ENCODE measurements at regions not wholly inside any gene's neighbourhood (a gene's known extent, or its start where the extent isn't known, plus 50 kb on each side); places are given as distances from the start of the nearest gene placed in this dataset.

DNA sequence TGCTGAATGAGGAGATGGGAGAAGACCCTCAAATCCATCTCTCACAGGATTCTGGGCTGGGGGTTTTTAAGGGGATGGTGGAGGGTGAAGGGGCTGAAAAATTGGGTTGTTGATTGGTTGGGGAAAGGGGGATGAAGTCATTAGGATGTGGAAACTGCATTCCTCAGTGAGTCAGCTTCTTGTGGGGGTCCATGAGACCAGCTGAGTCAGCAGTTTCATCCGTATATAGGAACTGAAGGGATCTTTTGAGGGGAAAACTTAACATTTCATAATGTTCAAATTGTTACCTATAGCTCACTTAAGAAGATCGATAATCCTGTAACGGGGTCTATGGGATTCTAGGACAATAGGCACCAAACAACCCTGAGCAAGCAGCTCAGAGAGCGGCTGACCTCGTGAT, 213.4 kb downstream of the CBLN1 start:
- H3K4me1 ChIP-seq (ENCODE audit: control insufficient read depth in 1 of 2, insufficient read depth in 2 of 2, low read length in 2 of 2): no peaks in the 10 kb centered on the region
- ATAC-seq (no peak), DNase-seq (ENCODE audit: low read depth, low spot score) (no peak)
- no TSS peak for BruUV-seq (replicated peaks)
- no peak overlapping the region for H3K4me2 ChIP-seq (ENCODE audit: low read length)
- H3K79me2 ChIP-seq (ENCODE audit: insufficient read depth, low read length): no peaks in the 10 kb centered on the region
- POLR2A ChIA-PET: no interaction called here
- no peaks in the 10 kb centered on the region for H3K36me3 ChIP-seq (ENCODE audit: control insufficient read depth in 1 of 2, insufficient read depth in 2 of 2, low read length in 2 of 2)
- intact Hi-C loops (cut with micrococcal nuclease): no loop called here
- peaks cover 43% of the 10 kb centered on the region for H3K27me3 ChIP-seq (ENCODE audit: insufficient read depth, low read length)
- RAD21 ChIA-PET (ENCODE audit: low non-redundant PET in 1 of 2, low total read pairs in 2 of 2, uncharacterized antibody in 2 of 2, unreplicated experiment in 2 of 2): no interaction called here
- no peak overlapping the region for H3K27ac ChIP-seq (ENCODE audit: low read depth, low read length)
- no peaks in the 10 kb centered on the region for H3K9me2 ChIP-seq (ENCODE audit: insufficient read depth)
- no peak overlapping the region for H2AFZ ChIP-seq (ENCODE audit: low read depth, low read length, poor library complexity, severe bottlenecking)
- CTCF ChIA-PET: no interaction called here
- H3K4me3 ChIP-seq (replicated peaks in 1 of 2; ENCODE audit: low read depth in 1 of 2, low read length in 2 of 2): no peak overlapping the region
- TF ChIP-seq YY1 (IDR thresholded peaks at IDR 0.05; ENCODE audit: extremely low read depth, insufficient replicate concordance, low read depth, low read length) (no peak), EZH2phosphoT487 (IDR thresholded peaks at IDR 0.05; ENCODE audit: borderline replicate concordance) (no peak), POLR2A (IDR thresholded peaks at IDR 0.05; ENCODE audit: borderline replicate concordance, extremely low read depth, insufficient read depth, insufficient read length) (no peak), JUND (IDR thresholded peaks at IDR 0.05) (no peak), EGR1 (IDR thresholded peaks at IDR 0.05; ENCODE audit: low read depth) (no peak), ZNF274 (IDR thresholded peaks at IDR 0.05; ENCODE audit: low read depth, low read length) (no peak), EZH2 (IDR thresholded peaks at IDR 0.05) (no peak), CEBPB (IDR thresholded peaks at IDR 0.05; ENCODE audit: low read depth) (no peak), SP1 (IDR thresholded peaks at IDR 0.05; ENCODE audit: low read depth) (no peak), RAD21 (IDR thresholded peaks at IDR 0.05; ENCODE audit: low read depth) (no peak), FOSL1 (IDR thresholded peaks at IDR 0.05; ENCODE audit: low read depth) (no peak)
- TF ChIP-seq, protein P1, sequence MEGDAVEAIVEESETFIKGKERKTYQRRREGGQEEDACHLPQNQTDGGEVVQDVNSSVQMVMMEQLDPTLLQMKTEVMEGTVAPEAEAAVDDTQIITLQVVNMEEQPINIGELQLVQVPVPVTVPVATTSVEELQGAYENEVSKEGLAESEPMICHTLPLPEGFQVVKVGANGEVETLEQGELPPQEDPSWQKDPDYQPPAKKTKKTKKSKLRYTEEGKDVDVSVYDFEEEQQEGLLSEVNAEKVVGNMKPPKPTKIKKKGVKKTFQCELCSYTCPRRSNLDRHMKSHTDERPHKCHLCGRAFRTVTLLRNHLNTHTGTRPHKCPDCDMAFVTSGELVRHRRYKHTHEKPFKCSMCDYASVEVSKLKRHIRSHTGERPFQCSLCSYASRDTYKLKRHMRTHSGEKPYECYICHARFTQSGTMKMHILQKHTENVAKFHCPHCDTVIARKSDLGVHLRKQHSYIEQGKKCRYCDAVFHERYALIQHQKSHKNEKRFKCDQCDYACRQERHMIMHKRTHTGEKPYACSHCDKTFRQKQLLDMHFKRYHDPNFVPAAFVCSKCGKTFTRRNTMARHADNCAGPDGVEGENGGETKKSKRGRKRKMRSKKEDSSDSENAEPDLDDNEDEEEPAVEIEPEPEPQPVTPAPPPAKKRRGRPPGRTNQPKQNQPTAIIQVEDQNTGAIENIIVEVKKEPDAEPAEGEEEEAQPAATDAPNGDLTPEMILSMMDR (IDR thresholded peaks at IDR 0.05 in 2 of 3, conservative IDR thresholded peaks at IDR 0.05 in 1 of 3; ENCODE audit: borderline replicate concordance in 1 of 3, insufficient read depth in 1 of 3, low read depth in 2 of 3, low read length in 2 of 3): no peak
- TF ChIP-seq, protein P2, sequence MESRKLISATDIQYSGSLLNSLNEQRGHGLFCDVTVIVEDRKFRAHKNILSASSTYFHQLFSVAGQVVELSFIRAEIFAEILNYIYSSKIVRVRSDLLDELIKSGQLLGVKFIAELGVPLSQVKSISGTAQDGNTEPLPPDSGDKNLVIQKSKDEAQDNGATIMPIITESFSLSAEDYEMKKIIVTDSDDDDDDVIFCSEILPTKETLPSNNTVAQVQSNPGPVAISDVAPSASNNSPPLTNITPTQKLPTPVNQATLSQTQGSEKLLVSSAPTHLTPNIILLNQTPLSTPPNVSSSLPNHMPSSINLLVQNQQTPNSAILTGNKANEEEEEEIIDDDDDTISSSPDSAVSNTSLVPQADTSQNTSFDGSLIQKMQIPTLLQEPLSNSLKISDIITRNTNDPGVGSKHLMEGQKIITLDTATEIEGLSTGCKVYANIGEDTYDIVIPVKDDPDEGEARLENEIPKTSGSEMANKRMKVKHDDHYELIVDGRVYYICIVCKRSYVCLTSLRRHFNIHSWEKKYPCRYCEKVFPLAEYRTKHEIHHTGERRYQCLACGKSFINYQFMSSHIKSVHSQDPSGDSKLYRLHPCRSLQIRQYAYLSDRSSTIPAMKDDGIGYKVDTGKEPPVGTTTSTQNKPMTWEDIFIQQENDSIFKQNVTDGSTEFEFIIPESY (IDR thresholded peaks at IDR 0.05; ENCODE audit: extremely low read depth, insufficient replicate concordance, low read length): no peak
- TF ChIP-seq, protein P3, sequence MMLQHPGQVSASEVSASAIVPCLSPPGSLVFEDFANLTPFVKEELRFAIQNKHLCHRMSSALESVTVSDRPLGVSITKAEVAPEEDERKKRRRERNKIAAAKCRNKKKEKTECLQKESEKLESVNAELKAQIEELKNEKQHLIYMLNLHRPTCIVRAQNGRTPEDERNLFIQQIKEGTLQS (IDR thresholded peaks at IDR 0.05): no peak
- no peaks in the 10 kb centered on the region for H4K20me1 ChIP-seq (ENCODE audit: insufficient read depth)
- H3K9ac ChIP-seq (ENCODE audit: low read length): no peak overlapping the region
- H3K9me3 ChIP-seq (ENCODE audit: control insufficient read depth in 1 of 2, insufficient read depth in 1 of 2, low read depth in 1 of 2, low read length in 2 of 2): no peaks in the 10 kb centered on the region
